C4-2B (cell line): ENCODE measurements at regions not wholly inside any gene's neighbourhood (a gene's known extent, or its start where the extent isn't known, plus 50 kb on each side); places are given as distances from the start of the nearest gene placed in this dataset.
"Not testable (repeated sequence)": the region's sequence is repeated elsewhere in the genome, so short reads cannot be mapped to it uniquely, and the experiment has no call there.

Source experiments
- H3K27ac ChIP-seq: fragments of 450-650 bp; 2 replicates; pipeline ENCODE4 v1.5.1; 2017
- ZFX ChIP-seq: fragments of 450-650 bp; IDR thresholded peaks from 2 replicates; pipeline ENCODE4 v1.6.1; 2017
- TF ChIP-seq, protein P1 (sequence below): fragments of 450-650 bp; conservative IDR thresholded peaks from 2 replicates; pipeline ENCODE4 v1.5.1; 2017; ENCODE audit warnings: mild to moderate bottlenecking

DNA sequence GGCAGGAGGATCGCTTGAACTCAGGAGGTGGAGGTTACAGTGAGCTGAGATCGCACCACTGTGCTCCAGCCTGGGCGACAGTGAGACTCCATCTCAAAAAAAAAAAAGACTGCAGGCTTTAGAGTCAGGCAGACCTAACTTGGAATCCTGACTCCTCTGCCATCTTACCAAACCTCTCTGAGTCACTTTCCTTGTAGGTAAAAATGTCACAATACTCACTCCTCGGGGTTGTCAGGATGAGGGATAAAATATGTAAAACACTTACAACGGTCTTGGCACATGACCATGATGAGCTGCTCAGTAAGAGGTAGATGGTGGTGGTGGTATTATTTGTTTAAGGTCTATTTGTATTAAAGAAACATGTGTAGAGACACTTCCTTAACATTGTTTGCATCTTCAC is 154.1 kb upstream of the PDE1C start:
- TF ChIP-seq ZFX = no peak
- TF ChIP-seq, protein P1, sequence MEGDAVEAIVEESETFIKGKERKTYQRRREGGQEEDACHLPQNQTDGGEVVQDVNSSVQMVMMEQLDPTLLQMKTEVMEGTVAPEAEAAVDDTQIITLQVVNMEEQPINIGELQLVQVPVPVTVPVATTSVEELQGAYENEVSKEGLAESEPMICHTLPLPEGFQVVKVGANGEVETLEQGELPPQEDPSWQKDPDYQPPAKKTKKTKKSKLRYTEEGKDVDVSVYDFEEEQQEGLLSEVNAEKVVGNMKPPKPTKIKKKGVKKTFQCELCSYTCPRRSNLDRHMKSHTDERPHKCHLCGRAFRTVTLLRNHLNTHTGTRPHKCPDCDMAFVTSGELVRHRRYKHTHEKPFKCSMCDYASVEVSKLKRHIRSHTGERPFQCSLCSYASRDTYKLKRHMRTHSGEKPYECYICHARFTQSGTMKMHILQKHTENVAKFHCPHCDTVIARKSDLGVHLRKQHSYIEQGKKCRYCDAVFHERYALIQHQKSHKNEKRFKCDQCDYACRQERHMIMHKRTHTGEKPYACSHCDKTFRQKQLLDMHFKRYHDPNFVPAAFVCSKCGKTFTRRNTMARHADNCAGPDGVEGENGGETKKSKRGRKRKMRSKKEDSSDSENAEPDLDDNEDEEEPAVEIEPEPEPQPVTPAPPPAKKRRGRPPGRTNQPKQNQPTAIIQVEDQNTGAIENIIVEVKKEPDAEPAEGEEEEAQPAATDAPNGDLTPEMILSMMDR = no peak
- H3K27ac ChIP-seq = no peak overlapping the region

DNA sequence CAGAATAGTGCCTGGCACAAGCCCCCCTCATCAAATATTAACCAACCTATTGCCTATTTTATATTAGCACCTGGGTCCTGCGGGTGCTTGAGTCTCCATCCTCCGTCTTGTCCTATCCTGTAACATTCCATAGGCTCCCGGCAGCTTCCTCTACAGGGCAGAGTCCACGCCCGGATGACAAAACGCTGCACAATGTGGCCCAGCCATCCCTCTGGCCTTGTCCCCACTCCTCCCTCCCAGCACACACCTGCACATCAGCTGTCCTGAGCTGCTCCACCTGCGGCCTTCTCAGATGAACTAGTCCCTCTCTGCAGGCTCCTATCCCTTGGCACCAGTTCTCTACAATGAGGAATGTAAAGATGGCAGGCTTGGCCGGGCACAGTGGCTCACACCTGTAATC is 153.5 kb upstream of the PDE1C start:
- TF ChIP-seq, protein P1 = no peak
- TF ChIP-seq ZFX = no peak
- no peak overlapping the region for H3K27ac ChIP-seq

DNA sequence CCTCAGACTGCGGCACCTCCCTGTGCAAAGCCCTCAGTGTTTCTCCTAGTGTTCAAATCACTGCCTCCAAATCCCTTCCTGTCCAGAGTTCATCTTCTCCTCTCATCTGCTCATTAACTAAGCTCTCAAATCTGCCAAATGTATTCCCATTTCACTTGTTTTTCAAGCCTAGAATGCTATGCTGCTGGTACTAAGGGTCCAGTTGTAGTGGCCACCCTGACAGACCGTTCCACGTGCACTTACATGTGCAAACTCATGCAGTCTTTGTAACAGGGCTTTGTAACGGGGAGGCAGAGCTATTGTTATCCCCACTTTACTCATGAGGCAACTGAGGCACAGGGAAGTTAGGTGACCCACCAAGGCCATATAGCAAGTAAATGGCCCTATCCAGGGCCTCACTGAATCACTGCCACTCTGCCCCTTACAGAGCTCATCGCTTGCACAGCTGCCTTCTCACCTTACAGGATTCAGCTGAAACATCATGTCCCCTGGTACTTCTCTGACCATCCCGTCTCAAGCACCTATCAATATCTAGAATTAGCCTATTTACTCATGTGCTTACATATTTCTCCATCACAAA is 153.0 kb upstream of the PDE1C start:
- TF ChIP-seq, protein P1 = no peak
- no peak for TF ChIP-seq ZFX
- no peak overlapping the region for H3K27ac ChIP-seq

DNA sequence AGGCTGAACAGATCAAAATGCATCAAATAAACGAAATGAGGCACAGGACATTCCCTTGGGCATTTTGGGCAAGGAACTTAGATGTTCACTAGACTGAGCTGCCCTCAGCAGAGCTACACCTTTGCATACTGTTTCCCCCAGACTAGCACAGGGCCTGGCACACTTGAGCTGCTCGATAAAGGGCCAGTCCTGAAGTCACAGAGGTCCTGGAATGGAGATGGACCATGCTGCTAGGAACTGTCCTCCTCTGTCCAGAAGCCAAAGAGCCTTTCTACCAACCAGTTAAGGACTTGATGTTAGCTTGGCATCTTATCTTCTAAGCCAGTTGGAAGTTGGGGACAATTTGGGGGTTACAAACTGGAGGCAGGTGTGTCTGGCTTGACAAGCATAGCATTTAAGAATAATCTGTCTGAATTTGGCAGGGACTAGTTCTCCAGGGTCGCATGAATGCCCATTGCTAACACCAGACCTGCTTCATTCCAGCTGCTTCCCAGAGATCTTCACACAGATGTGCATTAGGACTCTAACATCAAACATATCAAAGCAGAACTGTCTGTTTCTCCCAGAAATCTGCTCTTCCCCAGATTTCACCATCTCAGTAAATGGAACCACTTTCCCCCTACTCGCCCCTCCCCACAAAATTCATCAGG is 152.2 kb upstream of the PDE1C start:
- H3K27ac ChIP-seq = no peak overlapping the region
- no peak for TF ChIP-seq ZFX
- TF ChIP-seq, protein P1 = no peak

DNA sequence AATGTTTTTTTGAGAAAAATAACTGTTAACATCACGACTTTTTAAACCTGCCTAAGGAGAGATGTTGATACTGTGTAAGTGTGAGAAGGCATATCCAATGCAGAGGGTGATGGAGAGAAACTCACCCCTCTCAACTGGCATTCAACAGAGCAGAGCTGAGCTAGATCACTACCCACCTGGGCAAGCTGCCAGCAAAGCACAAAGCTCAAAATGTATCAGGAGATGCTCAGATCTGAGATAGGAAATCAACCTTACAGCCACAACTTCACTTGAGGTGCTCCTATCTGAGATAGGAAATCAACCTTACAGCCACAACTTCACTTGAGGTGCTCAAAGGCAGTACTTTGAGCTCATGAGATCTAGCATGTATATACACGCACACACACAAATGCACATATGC is 151.5 kb upstream of the PDE1C start:
- H3K27ac ChIP-seq = no peak overlapping the region
- TF ChIP-seq, protein P1 = no peak
- no peak for TF ChIP-seq ZFX

DNA sequence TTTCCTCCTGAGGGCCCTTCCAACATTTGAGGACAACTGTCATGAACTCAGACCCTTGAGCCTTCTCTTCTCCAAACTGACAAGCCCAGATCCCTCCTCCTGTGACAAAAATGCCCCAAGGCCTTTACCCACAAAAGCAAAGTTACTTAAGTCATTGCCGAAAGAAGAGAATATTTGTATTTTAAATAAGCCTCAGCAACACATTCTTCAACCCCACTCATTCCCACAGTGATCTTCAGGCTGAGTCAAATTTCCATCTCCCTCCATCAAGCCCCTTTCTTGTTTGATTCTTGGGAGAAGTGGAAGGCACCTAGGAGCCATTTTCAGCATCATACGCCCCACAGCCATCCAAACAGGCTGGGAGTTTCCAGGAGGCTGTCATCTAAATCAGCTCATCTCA is 150.8 kb upstream of the PDE1C start:
- no peak overlapping the region for H3K27ac ChIP-seq
- TF ChIP-seq, protein P1 = no peak
- TF ChIP-seq ZFX = no peak

DNA sequence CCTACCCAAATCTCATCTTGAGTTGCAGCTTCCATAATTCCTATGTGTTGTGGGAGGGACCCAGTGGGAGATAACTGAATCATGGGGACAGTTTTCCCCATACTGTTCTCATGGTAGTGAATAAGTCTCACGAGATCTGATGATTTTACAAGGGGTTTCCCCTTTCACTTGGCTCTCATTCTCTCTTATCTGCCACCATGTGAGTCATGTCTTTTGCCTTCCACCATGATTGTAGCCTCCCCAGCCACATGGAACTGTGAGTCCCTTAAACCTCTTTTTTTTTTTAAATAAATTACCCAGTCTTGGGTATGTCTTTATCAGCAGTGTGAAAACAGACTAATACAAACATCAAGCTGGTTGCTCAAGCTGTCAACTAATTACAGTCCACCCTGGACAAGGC is 149.6 kb upstream of the PDE1C start:
- not testable (repeated sequence) for H3K27ac ChIP-seq

DNA sequence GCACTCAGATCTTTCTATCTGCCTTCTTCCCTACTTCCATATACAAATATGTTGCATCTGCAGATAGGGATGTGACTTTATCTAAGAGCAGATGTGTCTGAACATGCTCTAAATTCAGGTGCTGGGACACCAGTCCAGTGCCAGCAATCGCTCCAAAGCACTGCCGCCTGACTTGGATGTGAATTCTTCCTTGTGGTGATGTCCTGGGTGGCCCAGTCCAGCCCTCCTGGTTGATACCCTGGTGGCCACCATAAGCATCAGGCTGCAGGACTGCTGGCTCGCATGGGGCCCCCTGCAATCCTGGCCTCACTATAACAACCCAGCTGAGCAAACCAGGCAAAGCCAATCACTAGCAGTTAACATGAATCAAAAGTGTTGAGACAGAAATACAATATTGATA is 149.2 kb upstream of the PDE1C start:
- H3K27ac ChIP-seq = no peak overlapping the region

More for the DNA sequence above, 149.2 kb upstream of the PDE1C start:
- TF ChIP-seq, protein P1 = no peak
- no peak for TF ChIP-seq ZFX
